ENCODE measurements at regions not wholly inside any gene's neighbourhood (a gene's known extent, or its start where the extent isn't known, plus 50 kb on each side); places are given as distances from the start of the nearest gene placed in this dataset.

- Histone ChIP-seq H3K27me3 (ENCODE audit: insufficient read depth) (no peaks in the 10 kb centered on the region), H3K79me2 (replicated peaks; ENCODE audit: insufficient read depth) (no peaks in the 10 kb centered on the region), H4K20me1 (replicated peaks; ENCODE audit: insufficient read depth) (no peaks in the 10 kb centered on the region), H3F3A (replicated peaks; ENCODE audit: low read depth) (0 out of 2 replicates have a peak, but pooled peaks cover 7% of the 10 kb centered on the region), H3K4me1 (ENCODE audit: insufficient read depth) (peaks cover 11% of the 10 kb centered on the region), H3K4me3 (no peak overlapping the region), H3K9me2 (ENCODE audit: insufficient read depth) (peaks cover 6% of the 10 kb centered on the region; the same call in 1 of the 2 replicates), H3K4me2 (peak overlapping the region; percentile 13; the same call in 1 of the 2 replicates), H2AFZ (no peak overlapping the region), H3K36me3 (ENCODE audit: insufficient read depth) (no peaks in the 10 kb centered on the region), H3K27ac (ENCODE audit: low read depth) (no peak overlapping the region)
- peaks cover 36% of the 10 kb centered on the region for H3K4me1 Mint-ChIP-seq
- no peaks in the 10 kb centered on the region; the same call in 2 of the 3 replicates for H3K36me3 Mint-ChIP-seq (ENCODE audit: low read depth)
- no peak overlapping the region for H3K4me3 Mint-ChIP-seq
- no peaks in the 10 kb centered on the region; the same call in 2 of the 3 replicates for H3K9me3 Mint-ChIP-seq
- DNase-seq (ENCODE audit: low spot score) (no peak), ATAC-seq (peak; percentile 59)
- H3K27ac Mint-ChIP-seq = no peak overlapping the region
- no peak for TF ChIP-seq NANOG (IDR thresholded peaks at IDR 0.05; ENCODE audit: borderline replicate concordance)
- no peak for TF ChIP-seq POLR2AphosphoS5 (IDR thresholded peaks at IDR 0.05; ENCODE audit: low read depth)
- TF ChIP-seq, protein P1, sequence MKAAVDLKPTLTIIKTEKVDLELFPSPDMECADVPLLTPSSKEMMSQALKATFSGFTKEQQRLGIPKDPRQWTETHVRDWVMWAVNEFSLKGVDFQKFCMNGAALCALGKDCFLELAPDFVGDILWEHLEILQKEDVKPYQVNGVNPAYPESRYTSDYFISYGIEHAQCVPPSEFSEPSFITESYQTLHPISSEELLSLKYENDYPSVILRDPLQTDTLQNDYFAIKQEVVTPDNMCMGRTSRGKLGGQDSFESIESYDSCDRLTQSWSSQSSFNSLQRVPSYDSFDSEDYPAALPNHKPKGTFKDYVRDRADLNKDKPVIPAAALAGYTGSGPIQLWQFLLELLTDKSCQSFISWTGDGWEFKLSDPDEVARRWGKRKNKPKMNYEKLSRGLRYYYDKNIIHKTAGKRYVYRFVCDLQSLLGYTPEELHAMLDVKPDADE (IDR thresholded peaks at IDR 0.05) = no peak
- TF ChIP-seq JUNB (IDR thresholded peaks at IDR 0.05; ENCODE audit: unreplicated experiment) = no peak
- peaks cover 12% of the 10 kb centered on the region for H3K27me3 Mint-ChIP-seq (ENCODE audit: insufficient read depth, low read depth, poor library complexity)
These were observed 413.4 kb upstream of the JARID2 start for GRCh38 chr6:14832427-14832826.

- no peak overlapping the region for H3K4me3 Mint-ChIP-seq
- no peaks in the 10 kb centered on the region; the same call in 2 of the 3 replicates for H3K9me3 Mint-ChIP-seq
- H3K27ac ChIP-seq (ENCODE audit: low read depth) = no peak overlapping the region
- no peak for DNase-seq (ENCODE audit: low spot score)
- H3K4me3 ChIP-seq = no peak overlapping the region
- no peak overlapping the region for H2AFZ ChIP-seq
- peaks cover 30% of the 10 kb centered on the region for H3K4me1 Mint-ChIP-seq
- H3K27me3 ChIP-seq (ENCODE audit: insufficient read depth) = no peaks in the 10 kb centered on the region
- peaks cover 7% of the 10 kb centered on the region for H3K27me3 Mint-ChIP-seq (ENCODE audit: insufficient read depth, low read depth, poor library complexity)
- ATAC-seq = no peak
- H3K4me2 ChIP-seq = no peak overlapping the region
- no peaks in the 10 kb centered on the region for H3K36me3 Mint-ChIP-seq (ENCODE audit: low read depth)
- 0 out of 2 replicates have a peak, but pooled peaks cover 7% of the 10 kb centered on the region for H3F3A ChIP-seq (replicated peaks; ENCODE audit: low read depth)
- no peak overlapping the region for H3K27ac Mint-ChIP-seq
- peaks cover 17% of the 10 kb centered on the region for H3K4me1 ChIP-seq (ENCODE audit: insufficient read depth)
- H3K36me3 ChIP-seq (ENCODE audit: insufficient read depth) = no peaks in the 10 kb centered on the region
- H4K20me1 ChIP-seq (replicated peaks; ENCODE audit: insufficient read depth) = no peaks in the 10 kb centered on the region
- H3K79me2 ChIP-seq (replicated peaks; ENCODE audit: insufficient read depth) = no peaks in the 10 kb centered on the region
- H3K9me2 ChIP-seq (ENCODE audit: insufficient read depth) = no peaks in the 10 kb centered on the region
- TF ChIP-seq ZNF462 (CRISPR knock-in tag; IDR thresholded peaks at IDR 0.05) (no peak), EZH2 (IDR thresholded peaks at IDR 0.05; ENCODE audit: low read depth, unreplicated experiment) (no peak), ZNF114 (CRISPR knock-in tag; IDR thresholded peaks at IDR 0.05) (no peak), JUNB (IDR thresholded peaks at IDR 0.05; ENCODE audit: unreplicated experiment) (no peak), NANOG (IDR thresholded peaks at IDR 0.05; ENCODE audit: borderline replicate concordance) (no peak), CREB1 (CRISPR knock-in tag; IDR thresholded peaks at IDR 0.05; ENCODE audit: low read depth) (no peak), STAT1 (IDR thresholded peaks at IDR 0.05; ENCODE audit: unreplicated experiment) (no peak), ZNF331 (CRISPR knock-in tag; IDR thresholded peaks at IDR 0.05; ENCODE audit: low read depth) (no peak)
- TF ChIP-seq, protein P1 (IDR thresholded peaks at IDR 0.05) = no peak
- TF ChIP-seq, protein P2, sequence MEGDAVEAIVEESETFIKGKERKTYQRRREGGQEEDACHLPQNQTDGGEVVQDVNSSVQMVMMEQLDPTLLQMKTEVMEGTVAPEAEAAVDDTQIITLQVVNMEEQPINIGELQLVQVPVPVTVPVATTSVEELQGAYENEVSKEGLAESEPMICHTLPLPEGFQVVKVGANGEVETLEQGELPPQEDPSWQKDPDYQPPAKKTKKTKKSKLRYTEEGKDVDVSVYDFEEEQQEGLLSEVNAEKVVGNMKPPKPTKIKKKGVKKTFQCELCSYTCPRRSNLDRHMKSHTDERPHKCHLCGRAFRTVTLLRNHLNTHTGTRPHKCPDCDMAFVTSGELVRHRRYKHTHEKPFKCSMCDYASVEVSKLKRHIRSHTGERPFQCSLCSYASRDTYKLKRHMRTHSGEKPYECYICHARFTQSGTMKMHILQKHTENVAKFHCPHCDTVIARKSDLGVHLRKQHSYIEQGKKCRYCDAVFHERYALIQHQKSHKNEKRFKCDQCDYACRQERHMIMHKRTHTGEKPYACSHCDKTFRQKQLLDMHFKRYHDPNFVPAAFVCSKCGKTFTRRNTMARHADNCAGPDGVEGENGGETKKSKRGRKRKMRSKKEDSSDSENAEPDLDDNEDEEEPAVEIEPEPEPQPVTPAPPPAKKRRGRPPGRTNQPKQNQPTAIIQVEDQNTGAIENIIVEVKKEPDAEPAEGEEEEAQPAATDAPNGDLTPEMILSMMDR (conservative IDR thresholded peaks at IDR 0.05; ENCODE audit: low read depth in 2 of 2) = no peak
These were observed 410.9 kb upstream of the JARID2 start for GRCh38 chr6:14834851-14835530.
